Nephron progenitor cell (in vitro differentiated cells): ENCODE measurements at regions not wholly inside any gene's neighbourhood (a gene's known extent, or its start where the extent isn't known, plus 50 kb on each side); places are given as distances from the start of the nearest gene placed in this dataset.

ENCODE experiments used
- DNase-seq: peaks from one replicate; pipeline ENCODE4 v3.0.0; 2021
- H3K27ac Mint-ChIP-seq: 2 replicates; pipeline ENCODE4 v1.8.0; 2021; ENCODE audit warnings: mild to moderate bottlenecking, moderate library complexity, mixed read lengths
- H3K27me3 Mint-ChIP-seq: 2 replicates; pipeline ENCODE4 v1.8.0; 2021; ENCODE audit warnings: mild to moderate bottlenecking, low read depth, mixed read lengths; ENCODE audit not compliant: poor library complexity
- H3K36me3 Mint-ChIP-seq: 2 replicates; pipeline ENCODE4 v1.8.0; 2021; ENCODE audit warnings: low read depth, mixed read lengths
- H3K4me1 Mint-ChIP-seq: 2 replicates; pipeline ENCODE4 v1.8.0; 2021; ENCODE audit warnings: mixed read lengths
- H3K4me3 Mint-ChIP-seq: 2 replicates; pipeline ENCODE4 v1.8.0; 2021; ENCODE audit warnings: mild to moderate bottlenecking, moderate library complexity, mixed read lengths
- H3K9me3 Mint-ChIP-seq: 2 replicates; pipeline ENCODE4 v1.8.0; 2021; ENCODE audit warnings: mild to moderate bottlenecking, moderate library complexity, mixed read lengths
- CTCF ChIP-seq: fragments of 200-600 bp; sonication (generic); IDR thresholded peaks from 2 replicates; pipeline ENCODE4 v1.5.0; 2021; ENCODE audit warnings: antibody characterized with exemption

DNA sequence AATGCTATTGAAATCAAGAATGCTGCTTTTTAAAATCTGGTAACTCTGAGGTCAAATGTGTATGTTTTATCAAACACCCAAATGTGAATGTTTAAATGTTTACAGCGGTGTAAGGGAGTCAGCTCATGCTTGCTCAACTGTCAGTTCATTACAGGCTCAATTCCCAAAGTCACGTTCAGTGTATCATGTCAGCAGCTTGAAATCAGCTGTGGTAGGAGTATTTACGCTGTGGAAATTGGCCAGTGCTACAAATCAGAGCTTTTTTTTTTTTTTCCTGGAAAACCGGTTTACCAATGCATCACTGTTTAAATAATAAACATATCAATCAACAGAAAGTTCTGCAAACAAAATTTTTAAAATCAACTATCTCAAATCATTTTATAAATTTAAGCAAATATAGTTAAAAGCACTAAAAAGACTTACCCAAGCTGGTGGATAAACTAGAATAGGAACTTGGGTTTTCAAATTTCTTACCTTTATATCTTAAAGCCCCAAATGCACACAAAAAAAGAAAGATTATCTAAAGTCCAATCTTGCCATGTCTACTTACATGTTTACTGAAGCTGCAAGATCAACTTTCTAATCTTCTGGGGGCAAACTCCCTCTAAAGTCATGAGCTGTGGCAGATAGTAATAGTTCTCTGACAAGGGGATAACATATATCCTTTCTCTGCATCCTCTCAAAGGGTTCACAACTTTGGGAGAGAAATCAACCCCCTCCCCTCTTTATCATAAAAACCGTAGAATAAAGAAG is 57.6 kb upstream of the GRAMD2B start:
- Mint-ChIP-seq H3K9me3 (peaks cover 17% of the 10 kb centered on the region), H3K4me3 (no peak overlapping the region)

GRCh38 chr5:126366199-126366560 is 57.0 kb upstream of the GRAMD2B start:
- Mint-ChIP-seq H3K27ac (no peak overlapping the region), H3K36me3 (no peaks in the 10 kb centered on the region), H3K9me3 (peaks cover 17% of the 10 kb centered on the region), H3K4me1 (peaks cover 72% of the 10 kb centered on the region), H3K27me3 (no peaks in the 10 kb centered on the region), H3K4me3 (no peak overlapping the region)
- no peak for TF ChIP-seq CTCF
- DNase-seq = no peak

More for the DNA sequence above, 57.6 kb upstream of the GRAMD2B start:
- DNase-seq = no peak
- no peaks in the 10 kb centered on the region for H3K36me3 Mint-ChIP-seq
- no peaks in the 10 kb centered on the region for H3K27me3 Mint-ChIP-seq
- no peak for TF ChIP-seq CTCF
- H3K27ac Mint-ChIP-seq = no peak overlapping the region
- H3K4me1 Mint-ChIP-seq = peaks cover 66% of the 10 kb centered on the region

GRCh38 chr5:126368239-126368812 is 54.9 kb upstream of the GRAMD2B start:
- H3K36me3 Mint-ChIP-seq = no peaks in the 10 kb centered on the region
- DNase-seq = peak; percentile 35
- peaks cover 7% of the 10 kb centered on the region for H3K9me3 Mint-ChIP-seq
- peaks cover 71% of the 10 kb centered on the region for H3K4me1 Mint-ChIP-seq
- peak overlapping the region; percentile 30 for H3K4me3 Mint-ChIP-seq
- no peak for TF ChIP-seq CTCF
- peak overlapping the region; percentile 71 for H3K27ac Mint-ChIP-seq
- H3K27me3 Mint-ChIP-seq = no peaks in the 10 kb centered on the region

- Mint-ChIP-seq H3K4me3 (no peak overlapping the region), H3K4me1 (peaks cover 70% of the 10 kb centered on the region), H3K36me3 (no peaks in the 10 kb centered on the region), H3K27ac (peak overlapping the region; percentile 71), H3K9me3 (peaks cover 3% of the 10 kb centered on the region), H3K27me3 (no peaks in the 10 kb centered on the region)
- no peak for TF ChIP-seq CTCF
- DNase-seq = no peak
These were observed 54.1 kb upstream of the GRAMD2B start for GRCh38 chr5:126369083-126369482.

DNA sequence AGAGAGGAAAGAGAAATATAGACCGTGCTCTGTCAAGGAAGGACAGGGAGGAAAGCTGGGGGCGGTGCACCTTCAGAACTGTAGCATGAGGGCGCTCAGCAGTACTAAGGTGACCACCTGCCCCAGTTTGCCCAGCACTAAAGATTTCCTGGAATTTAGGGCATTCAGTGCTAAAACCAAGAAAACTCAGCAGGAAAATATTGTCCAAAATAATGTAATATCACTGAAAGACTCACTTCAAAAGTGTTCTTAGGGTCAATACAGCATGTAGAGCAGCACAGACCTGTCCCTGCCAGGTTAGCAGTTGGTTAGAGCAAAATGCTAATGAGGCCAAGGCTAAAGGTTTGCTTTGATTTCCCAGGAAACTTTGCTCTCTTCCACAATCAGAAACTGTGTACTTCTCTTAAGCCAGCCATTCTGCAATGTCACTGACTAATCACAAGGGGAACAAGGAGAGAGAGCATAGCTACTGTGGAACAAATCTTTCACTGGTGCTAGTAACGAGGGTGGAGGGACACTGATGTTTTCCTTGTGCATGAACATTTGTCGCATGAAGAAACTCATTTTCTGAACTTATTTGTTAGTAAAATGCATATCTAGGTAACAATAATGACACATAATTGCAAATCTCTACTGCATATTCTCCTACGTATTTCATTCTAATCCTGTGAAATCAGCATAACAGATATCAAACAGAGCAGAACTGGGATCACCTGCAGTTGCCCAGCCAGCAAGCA is 53.0 kb upstream of the GRAMD2B start:
- H3K4me1 Mint-ChIP-seq = peaks cover 60% of the 10 kb centered on the region
- H3K36me3 Mint-ChIP-seq = no peaks in the 10 kb centered on the region
- no peak for TF ChIP-seq CTCF
- H3K27ac Mint-ChIP-seq = peak overlapping the region; percentile 60
- no peak for DNase-seq
- no peak overlapping the region for H3K4me3 Mint-ChIP-seq
- H3K9me3 Mint-ChIP-seq = peaks cover 3% of the 10 kb centered on the region
- H3K27me3 Mint-ChIP-seq = no peaks in the 10 kb centered on the region
